ENCODE measurements at regions not wholly inside any gene's neighbourhood (a gene's known extent, or its start where the extent isn't known, plus 50 kb on each side); places are given as distances from the start of the nearest gene placed in this dataset.
"Not testable (repeated sequence)": the region's sequence is repeated elsewhere in the genome, so short reads cannot be mapped to it uniquely, and the experiment has no call there.

GRCh38 chr4:116302990-116303735, 782.2 kb downstream of the TRAM1L1 start:
- H3K27me3 ChIP-seq: no peaks in the 10 kb centered on the region
- H3K27ac ChIP-seq: no peak overlapping the region
- no peak overlapping the region for H2AFZ ChIP-seq
- no peaks in the 10 kb centered on the region for H3K9me2 ChIP-seq (replicated peaks; ENCODE audit: insufficient read depth)
- DNase-seq (ENCODE audit: low spot score): no peak
- no peak overlapping the region for H3K4me3 ChIP-seq
- no peaks in the 10 kb centered on the region for H3K4me1 ChIP-seq (ENCODE audit: insufficient read depth)
- H3K9me3 ChIP-seq (ENCODE audit: low read depth): no peaks in the 10 kb centered on the region
- WGBS (ENCODE audit: low lambda C conversion rate, missing lambda C conversion rate): 85% methylated on average over 3 of the region's 3 CpGs
- H3K36me3 ChIP-seq (replicated peaks; ENCODE audit: insufficient read depth, low read depth): no peaks in the 10 kb centered on the region
- no peaks in the 10 kb centered on the region for H4K20me1 ChIP-seq (ENCODE audit: insufficient read depth, poor library complexity, severe bottlenecking)
- TF ChIP-seq EZH2phosphoT487 (IDR thresholded peaks at IDR 0.05; ENCODE audit: low read depth, severe bottlenecking, unreplicated experiment) (no peak), CTCF (IDR thresholded peaks at IDR 0.05; ENCODE audit: poor library complexity) (no peak), EZH2 (IDR thresholded peaks at IDR 0.05; ENCODE audit: borderline replicate concordance) (no peak)
- no peaks in the 10 kb centered on the region for H3K79me2 ChIP-seq
- H3K4me2 ChIP-seq: no peak overlapping the region

DNA sequence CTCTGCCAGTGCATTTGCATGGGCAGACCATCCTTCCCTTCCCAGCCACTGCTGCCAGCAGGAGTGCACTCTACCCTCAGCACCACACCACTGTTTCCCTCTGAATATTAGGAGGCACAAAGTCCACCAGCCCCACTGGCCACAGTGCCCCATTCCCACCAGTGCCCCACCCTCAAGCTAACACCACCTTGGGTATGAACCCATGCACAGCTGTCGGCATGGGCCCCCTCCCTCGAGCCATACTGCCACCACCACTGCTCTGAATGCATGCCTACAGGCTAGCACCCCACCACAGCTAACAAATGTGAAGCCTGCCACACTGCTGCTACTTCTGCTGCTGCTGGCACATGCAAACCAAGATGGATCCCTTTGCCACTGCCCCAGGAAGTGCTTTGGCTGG, 810.4 kb downstream of the TRAM1L1 start:
- Histone ChIP-seq H3K9me2 (replicated peaks; ENCODE audit: insufficient read depth) (no peaks in the 10 kb centered on the region), H3K4me2 (no peak overlapping the region), H3K27ac (no peak overlapping the region), H3K9me3 (ENCODE audit: low read depth) (no peaks in the 10 kb centered on the region), H2AFZ (no peak overlapping the region), H3K27me3 (no peaks in the 10 kb centered on the region), H3K79me2 (no peaks in the 10 kb centered on the region), H3K4me3 (no peak overlapping the region), H3K4me1 (ENCODE audit: insufficient read depth) (no peaks in the 10 kb centered on the region), H3K36me3 (replicated peaks; ENCODE audit: insufficient read depth, low read depth) (no peaks in the 10 kb centered on the region), H4K20me1 (ENCODE audit: insufficient read depth, poor library complexity, severe bottlenecking) (no peaks in the 10 kb centered on the region)
- no peak for DNase-seq (ENCODE audit: low spot score)
- WGBS (ENCODE audit: low lambda C conversion rate, missing lambda C conversion rate): 81% methylated on average over 2 of the region's 2 CpGs
- TF ChIP-seq EZH2phosphoT487 (IDR thresholded peaks at IDR 0.05; ENCODE audit: low read depth, severe bottlenecking, unreplicated experiment): no peak
- no peak for TF ChIP-seq EZH2 (IDR thresholded peaks at IDR 0.05; ENCODE audit: borderline replicate concordance)
- TF ChIP-seq CTCF (IDR thresholded peaks at IDR 0.05; ENCODE audit: poor library complexity): no peak

DNA sequence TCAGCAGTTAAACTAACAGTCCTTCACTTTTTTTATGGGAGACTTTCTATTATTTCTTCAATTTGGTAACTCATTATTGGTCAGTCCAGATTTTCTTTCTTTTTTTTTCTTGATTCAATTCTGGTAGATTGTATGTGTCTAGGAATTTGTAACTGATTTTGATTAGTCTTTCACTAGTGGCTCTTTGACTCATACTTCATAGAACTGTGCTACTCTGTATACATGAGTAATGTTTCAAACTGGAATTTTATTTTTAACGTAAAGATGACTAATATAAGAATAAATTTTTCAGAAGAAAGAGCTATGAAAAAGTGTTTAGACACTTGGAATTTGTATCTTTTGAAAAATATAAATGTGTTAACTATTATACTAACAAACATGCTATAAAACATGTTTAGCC, 813.0 kb downstream of the TRAM1L1 start:
- no peaks in the 10 kb centered on the region for H4K20me1 ChIP-seq (ENCODE audit: insufficient read depth, poor library complexity, severe bottlenecking)
- no peak overlapping the region for H2AFZ ChIP-seq
- no peaks in the 10 kb centered on the region for H3K9me3 ChIP-seq (ENCODE audit: low read depth)
- H3K4me1 ChIP-seq (ENCODE audit: insufficient read depth): no peaks in the 10 kb centered on the region
- WGBS (ENCODE audit: low lambda C conversion rate, missing lambda C conversion rate): 80% methylated on average over 1 of the region's 1 CpG
- no peak overlapping the region for H3K4me2 ChIP-seq
- no peaks in the 10 kb centered on the region for H3K27me3 ChIP-seq
- H3K79me2 ChIP-seq: no peaks in the 10 kb centered on the region
- no peak overlapping the region for H3K27ac ChIP-seq
- no peak overlapping the region for H3K4me3 ChIP-seq
- no peak for DNase-seq (ENCODE audit: low spot score)
- no peaks in the 10 kb centered on the region for H3K36me3 ChIP-seq (replicated peaks; ENCODE audit: insufficient read depth, low read depth)
- H3K9me2 ChIP-seq (replicated peaks; ENCODE audit: insufficient read depth): no peaks in the 10 kb centered on the region
- TF ChIP-seq EZH2 (IDR thresholded peaks at IDR 0.05; ENCODE audit: borderline replicate concordance) (no peak), EZH2phosphoT487 (IDR thresholded peaks at IDR 0.05; ENCODE audit: low read depth, severe bottlenecking, unreplicated experiment) (no peak), CTCF (IDR thresholded peaks at IDR 0.05; ENCODE audit: poor library complexity) (no peak)

- not testable (repeated sequence) for H4K20me1 ChIP-seq (ENCODE audit: insufficient read depth, poor library complexity, severe bottlenecking); H3K27ac ChIP-seq; H3K4me2 ChIP-seq; H3K4me1 ChIP-seq (ENCODE audit: insufficient read depth); H3K79me2 ChIP-seq; DNase-seq (ENCODE audit: low spot score); H3K27me3 ChIP-seq; H3K36me3 ChIP-seq (replicated peaks; ENCODE audit: insufficient read depth, low read depth); H3K4me3 ChIP-seq; H3K9me3 ChIP-seq (ENCODE audit: low read depth); H3K9me2 ChIP-seq (replicated peaks; ENCODE audit: insufficient read depth); H2AFZ ChIP-seq
- 62% methylated on average over 3 of the region's 3 CpGs for WGBS (ENCODE audit: low lambda C conversion rate, missing lambda C conversion rate)
These were observed 824.4 kb downstream of the TRAM1L1 start for GRCh38 chr4:116260931-116261330.

All from hepatocyte (in vitro differentiated cells).